Tibial nerve (tissue), 4 donors: ENCODE measurements at regions not wholly inside any gene's neighbourhood (a gene's known extent, or its start where the extent isn't known, plus 50 kb on each side); places are given as distances from the start of the nearest gene placed in this dataset.

Source experiments
- DNase-seq, 2 donors: peaks; one replicate each; pipeline ENCODE4 v3.0.0-alpha.2; 2019; ENCODE audit warnings: low spot score in 2 of 2
- H3K27ac ChIP-seq, 4 donors: fragments of 200-600 bp; sonication (generic) in 3 of 4; one replicate each; pipeline ENCODE4 v1.5.1; 2017 to 2019; ENCODE audit warnings: mild to moderate bottlenecking in 1 of 4
- H3K27me3 ChIP-seq, 2 donors: fragments of 200-600 bp; sonication (generic) in 1 of 2; one replicate each; pipeline versions ENCODE4 v1.5.1 to v1.6.0; 2017 to 2019
- H3K36me3 ChIP-seq, 3 donors: fragments of 200-600 bp; sonication (generic); one replicate each; pipeline ENCODE4 v1.5.1; 2018 to 2019
- H3K4me1 ChIP-seq, 4 donors: fragments of 200-600 bp; sonication (generic) in 3 of 4; one replicate each; pipeline ENCODE4 v1.5.1; 2017 to 2019
- H3K4me3 ChIP-seq, 4 donors: fragments of 200-600 bp; sonication (generic) in 3 of 4; one replicate each; pipeline ENCODE4 v1.5.1; 2017 to 2019; ENCODE audit warnings: mild to moderate bottlenecking in 1 of 4, moderate library complexity in 1 of 4
- H3K9me3 ChIP-seq, 4 donors: fragments of 200-600 bp; sonication (generic) in 3 of 4; one replicate each; pipeline ENCODE4 v1.5.1; 2017 to 2019
- EP300 ChIP-seq, 2 donors: sonication (generic); formaldehyde crosslinking; IDR thresholded peaks; one replicate each; pipeline ENCODE4 v1.6.1; 2017; ENCODE audit warnings: antibody characterized with exemption in 2 of 2, mild to moderate bottlenecking in 1 of 2
- POLR2A ChIP-seq, 2 donors: fragments of 450-650 bp; IDR thresholded peaks; one replicate each; pipeline ENCODE4 v1.6.1; 2017; ENCODE audit warnings: antibody characterized with exemption in 2 of 2, mild to moderate bottlenecking in 2 of 2, moderate library complexity in 2 of 2
- WGBS, 2 donors: methylation state at CpG; one replicate each; pipeline ENCODE4 v1.1.5; 2018; 5-methylcytosine and 5-hydroxymethylcytosine counted together
- TF ChIP-seq, protein P1 (sequence below), 5 experiments: fragments of 200-600 bp in 3 of 5; fragments of 450-650 bp in 2 of 5; sonication (generic) in 3 of 5; IDR thresholded peaks; one replicate each; pipeline ENCODE4 v1.5.1; 2016 to 2019; ENCODE audit warnings: antibody characterized with exemption in 5 of 5, mild to moderate bottlenecking in 3 of 5, moderate library complexity in 2 of 5

DNA sequence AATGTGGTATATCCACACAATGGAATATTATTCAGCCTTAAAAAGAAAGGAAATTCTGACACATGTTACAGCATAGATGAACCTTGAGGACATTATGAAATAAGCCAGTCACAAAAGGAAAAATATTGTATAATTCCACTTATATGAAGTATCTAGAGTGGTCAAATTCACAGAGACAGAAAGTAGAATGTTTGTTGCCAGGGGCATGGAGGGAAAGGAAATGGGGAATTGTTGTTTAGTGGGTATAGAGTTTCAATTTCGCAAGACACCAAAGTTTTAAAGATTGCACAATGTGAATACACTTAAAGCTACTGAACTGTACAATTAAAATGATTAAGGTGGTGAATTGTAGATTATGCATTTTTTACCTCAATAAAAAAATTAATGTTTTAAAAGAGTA is 92.9 kb downstream of the TXNL1 start:
- Histone ChIP-seq H3K27me3 (no peaks in the 10 kb centered on the region), H3K27ac (no peak overlapping the region), H3K4me3 (no peak overlapping the region), H3K4me1 (no peaks in the 10 kb centered on the region), H3K9me3 (no peaks in the 10 kb centered on the region), H3K36me3 (no peaks in the 10 kb centered on the region)
- TF ChIP-seq POLR2A (IDR thresholded peaks at IDR 0.05) (no peak), EP300 (IDR thresholded peaks at IDR 0.05) (no peak)
- TF ChIP-seq, protein P1, sequence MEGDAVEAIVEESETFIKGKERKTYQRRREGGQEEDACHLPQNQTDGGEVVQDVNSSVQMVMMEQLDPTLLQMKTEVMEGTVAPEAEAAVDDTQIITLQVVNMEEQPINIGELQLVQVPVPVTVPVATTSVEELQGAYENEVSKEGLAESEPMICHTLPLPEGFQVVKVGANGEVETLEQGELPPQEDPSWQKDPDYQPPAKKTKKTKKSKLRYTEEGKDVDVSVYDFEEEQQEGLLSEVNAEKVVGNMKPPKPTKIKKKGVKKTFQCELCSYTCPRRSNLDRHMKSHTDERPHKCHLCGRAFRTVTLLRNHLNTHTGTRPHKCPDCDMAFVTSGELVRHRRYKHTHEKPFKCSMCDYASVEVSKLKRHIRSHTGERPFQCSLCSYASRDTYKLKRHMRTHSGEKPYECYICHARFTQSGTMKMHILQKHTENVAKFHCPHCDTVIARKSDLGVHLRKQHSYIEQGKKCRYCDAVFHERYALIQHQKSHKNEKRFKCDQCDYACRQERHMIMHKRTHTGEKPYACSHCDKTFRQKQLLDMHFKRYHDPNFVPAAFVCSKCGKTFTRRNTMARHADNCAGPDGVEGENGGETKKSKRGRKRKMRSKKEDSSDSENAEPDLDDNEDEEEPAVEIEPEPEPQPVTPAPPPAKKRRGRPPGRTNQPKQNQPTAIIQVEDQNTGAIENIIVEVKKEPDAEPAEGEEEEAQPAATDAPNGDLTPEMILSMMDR (IDR thresholded peaks at IDR 0.05), result no peak
- 82 to 91% methylated on average over 1 of the region's 1 CpG for WGBS, 2 donors
- DNase-seq, result no peak

DNA sequence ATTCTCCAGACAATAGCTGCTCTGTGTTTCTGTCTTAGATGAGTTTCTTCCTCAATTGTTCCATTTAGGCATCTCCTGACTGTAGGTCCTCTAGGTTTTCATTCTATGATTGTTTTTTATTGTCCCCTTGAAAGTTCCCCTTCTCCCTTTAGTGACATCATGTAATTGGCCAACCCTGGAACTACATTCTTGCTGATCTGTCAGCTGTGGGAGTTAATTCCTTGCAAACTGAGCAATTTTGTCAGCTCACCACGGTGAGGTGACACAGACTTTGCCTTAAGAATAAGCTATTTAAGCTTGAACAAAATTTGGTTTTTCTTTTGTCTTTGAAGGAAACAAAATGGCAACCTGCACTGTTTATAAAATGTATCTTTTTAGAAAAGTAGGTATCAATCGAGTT is 95.9 kb downstream of the TXNL1 start:
- DNase-seq, result no peak
- no peaks in the 10 kb centered on the region for H3K9me3 ChIP-seq
- 64 to 67% methylated on average over 2 of the region's 2 CpGs for WGBS, 2 donors
- H3K4me3 ChIP-seq, result no peak overlapping the region
- H3K27ac ChIP-seq, result no peak overlapping the region
- H3K4me1 ChIP-seq, result no peaks in the 10 kb centered on the region
- no peaks in the 10 kb centered on the region for H3K27me3 ChIP-seq
- TF ChIP-seq POLR2A (IDR thresholded peaks at IDR 0.05) (no peak), EP300 (IDR thresholded peaks at IDR 0.05) (no peak)
- TF ChIP-seq, protein P1 (IDR thresholded peaks at IDR 0.05), result no peak
- H3K36me3 ChIP-seq, result no peaks in the 10 kb centered on the region

DNA sequence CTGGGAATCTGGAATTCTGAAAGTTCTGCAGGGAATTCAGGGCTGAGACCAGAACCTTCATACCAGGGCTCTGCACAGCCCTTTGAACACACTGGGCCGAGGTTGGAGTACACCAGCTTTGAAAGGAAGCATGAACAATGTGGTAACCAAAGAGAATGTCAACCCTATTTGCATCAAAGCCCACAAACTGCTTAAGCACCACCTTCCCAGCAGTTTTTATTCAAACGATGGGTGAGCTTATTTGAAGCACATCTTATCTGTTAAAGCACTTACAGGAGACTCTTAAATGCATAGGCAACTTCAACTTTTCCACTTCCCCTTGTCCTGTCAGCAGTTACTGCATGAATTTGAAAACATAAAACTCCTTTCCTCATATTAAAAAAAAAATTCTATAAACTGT is 96.6 kb downstream of the TXNL1 start:
- H3K4me1 ChIP-seq, result no peaks in the 10 kb centered on the region
- H3K27ac ChIP-seq, result no peak overlapping the region
- no peaks in the 10 kb centered on the region for H3K27me3 ChIP-seq
- TF ChIP-seq, protein P1 (IDR thresholded peaks at IDR 0.05), result no peak
- no peak for TF ChIP-seq POLR2A (IDR thresholded peaks at IDR 0.05)
- no peak for TF ChIP-seq EP300 (IDR thresholded peaks at IDR 0.05)
- no peak overlapping the region for H3K4me3 ChIP-seq
- no peaks in the 10 kb centered on the region for H3K36me3 ChIP-seq
- DNase-seq, result no peak
- no peaks in the 10 kb centered on the region for H3K9me3 ChIP-seq
- 40 to 59% methylated on average over 2 of the region's 2 CpGs for WGBS, 2 donors

DNA sequence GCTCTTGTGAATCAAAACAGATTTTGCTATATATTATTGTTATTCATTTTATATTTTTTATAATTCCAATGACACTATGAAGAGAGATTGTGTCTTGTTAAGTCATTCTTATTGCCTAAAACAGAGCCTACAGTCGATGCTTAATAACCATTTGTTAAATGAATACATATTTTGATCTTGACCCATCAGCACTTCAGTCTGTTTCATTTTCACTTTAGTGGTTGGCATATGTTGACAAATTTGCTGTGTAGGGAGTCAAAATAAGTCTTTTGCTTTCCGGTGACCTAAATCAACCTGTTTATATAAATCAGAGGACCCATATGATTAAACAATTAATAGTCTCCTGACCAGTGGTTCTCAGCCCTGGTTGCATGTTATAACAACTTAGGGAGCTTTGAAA is 97.1 kb downstream of the TXNL1 start:
- H3K4me1 ChIP-seq, result no peaks in the 10 kb centered on the region
- H3K9me3 ChIP-seq, result no peaks in the 10 kb centered on the region
- WGBS, 2 donors, result 86 to 93% methylated on average over 2 of the region's 2 CpGs
- no peaks in the 10 kb centered on the region for H3K27me3 ChIP-seq
- no peak overlapping the region for H3K27ac ChIP-seq
- TF ChIP-seq POLR2A (IDR thresholded peaks at IDR 0.05) (no peak), EP300 (IDR thresholded peaks at IDR 0.05) (no peak)
- TF ChIP-seq, protein P1 (IDR thresholded peaks at IDR 0.05), result no peak
- H3K36me3 ChIP-seq, result no peaks in the 10 kb centered on the region
- H3K4me3 ChIP-seq, result no peak overlapping the region
- no peak for DNase-seq

DNA sequence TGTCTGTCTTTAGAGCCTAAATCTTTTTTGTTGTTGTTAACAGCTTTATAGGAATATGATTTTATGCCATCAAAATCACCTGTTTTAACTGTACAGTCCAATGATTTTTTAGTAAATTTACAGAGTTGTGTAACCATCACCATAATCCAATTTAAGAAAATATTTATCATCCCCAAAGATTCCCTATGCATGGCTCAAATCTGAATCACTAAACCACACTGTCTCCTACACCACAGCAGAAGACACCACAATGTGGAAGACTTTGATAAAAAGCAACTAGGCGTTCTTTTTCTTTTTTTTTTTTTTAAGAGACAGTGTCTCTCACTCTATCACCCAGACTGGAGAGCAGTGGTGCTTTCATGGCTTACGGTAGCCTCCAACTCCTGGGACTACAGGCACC is 99.6 kb downstream of the TXNL1 start:
- H3K27ac ChIP-seq, result no peak overlapping the region
- DNase-seq, result no peak
- H3K27me3 ChIP-seq, result no peaks in the 10 kb centered on the region
- no peaks in the 10 kb centered on the region for H3K36me3 ChIP-seq
- H3K9me3 ChIP-seq, result no peaks in the 10 kb centered on the region
- no peaks in the 10 kb centered on the region for H3K4me1 ChIP-seq
- no peak overlapping the region for H3K4me3 ChIP-seq
- WGBS, 2 donors, result 93 to 95% methylated on average over 2 of the region's 2 CpGs
- TF ChIP-seq POLR2A (IDR thresholded peaks at IDR 0.05) (no peak), EP300 (IDR thresholded peaks at IDR 0.05) (no peak)
- TF ChIP-seq, protein P1 (IDR thresholded peaks at IDR 0.05), result no peak
